ENCODE measurements at regions not wholly inside any gene's neighbourhood (a gene's known extent, or its start where the extent isn't known, plus 50 kb on each side); places are given as distances from the start of the nearest gene placed in this dataset.

GRCh38 chr9:13737885-13738284 lies 458.4 kb upstream of the MPDZ start:
- TF ChIP-seq EZH2 (optimal IDR thresholded peaks at IDR 0.05; ENCODE audit: low read depth, low read length) (no peak), CTCF (IDR thresholded peaks at IDR 0.05; ENCODE audit: low read length) (no peak)
